GM12801 (cell line): ENCODE measurements at regions not wholly inside any gene's neighbourhood (a gene's known extent, or its start where the extent isn't known, plus 50 kb on each side); places are given as distances from the start of the nearest gene placed in this dataset.

Source experiments
- CTCF ChIP-seq: IDR thresholded peaks from one replicate; pipeline ENCODE4 v1.5.1; 2011; ENCODE audit warnings: control low read depth; ENCODE audit not compliant: insufficient read length; ENCODE audit errors: extremely low read depth

- no peak for TF ChIP-seq CTCF
These were observed 177.0 kb downstream of the GPAT3 start for GRCh38 chr4:83712890-83713289.

GRCh38 chr4:83709627-83710026, 173.7 kb downstream of the GPAT3 start:
- TF ChIP-seq CTCF, result no peak

GRCh38 chr4:83708500-83709175, 172.7 kb downstream of the GPAT3 start:
- TF ChIP-seq CTCF, result no peak

- TF ChIP-seq CTCF, result no peak
These were observed 168.9 kb downstream of the GPAT3 start for GRCh38 chr4:83704786-83705185.

GRCh38 chr4:83703752-83704151, 167.8 kb downstream of the GPAT3 start:
- no peak for TF ChIP-seq CTCF

- TF ChIP-seq CTCF, result no peak
These were observed 165.1 kb downstream of the GPAT3 start for GRCh38 chr4:83701041-83701440.

GRCh38 chr4:83699358-83699757, 163.4 kb downstream of the GPAT3 start:
- no peak for TF ChIP-seq CTCF

DNA sequence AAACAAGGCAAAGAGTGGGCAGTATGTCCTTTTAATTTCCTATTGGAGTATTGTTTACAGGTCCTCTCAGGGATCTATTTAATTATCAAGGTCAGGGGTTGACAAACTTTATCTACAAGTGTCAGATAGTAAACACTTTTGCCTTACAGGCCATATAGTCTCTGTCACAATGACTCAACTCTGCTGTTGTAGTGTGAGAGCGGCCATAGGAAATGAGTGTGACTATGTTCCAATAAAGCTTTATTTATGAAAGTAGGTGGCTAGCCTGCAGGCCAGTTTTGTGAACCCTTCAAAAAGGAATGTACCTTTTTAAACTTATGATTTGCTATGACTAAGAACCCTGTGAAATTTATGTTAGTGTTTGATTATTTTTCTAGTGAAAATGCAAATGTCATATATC, 156.1 kb downstream of the GPAT3 start:
- no peak for TF ChIP-seq CTCF
